BE2C (cell line): ENCODE measurements at regions not wholly inside any gene's neighbourhood (a gene's known extent, or its start where the extent isn't known, plus 50 kb on each side); places are given as distances from the start of the nearest gene placed in this dataset.

ENCODE experiments used
- DNase-seq: peaks from one replicate; pipeline ENCODE4 v3.0.0-alpha.2; 2020
- H3K27me3 ChIP-seq: fragments of 250-450 bp; sonication (Bioruptor Pico); 2 replicates; pipeline ENCODE4 v1.5.1; 2020; ENCODE audit warnings: mild to moderate bottlenecking
- H3K36me3 ChIP-seq: fragments of 250-450 bp; sonication (Bioruptor Pico); 2 replicates; pipeline ENCODE4 v1.5.1; 2020; ENCODE audit warnings: mild to moderate bottlenecking
- H3K4me1 ChIP-seq: fragments of 250-450 bp; sonication (Bioruptor Pico); 2 replicates; pipeline ENCODE4 v1.5.1; 2020
- H3K4me3 ChIP-seq: 2 replicates; pipeline ENCODE4 v1.5.1; 2011; ENCODE audit warnings: low read depth, low read length
- H3K9me3 ChIP-seq: fragments of 250-450 bp; sonication (Bioruptor Pico); 2 replicates; pipeline ENCODE4 v1.5.1; 2020
- CTCF ChIP-seq: IDR thresholded peaks from 2 replicates; pipeline ENCODE4 v1.5.1; 2012; ENCODE audit warnings: mild to moderate bottlenecking, low read depth, low read length

DNA sequence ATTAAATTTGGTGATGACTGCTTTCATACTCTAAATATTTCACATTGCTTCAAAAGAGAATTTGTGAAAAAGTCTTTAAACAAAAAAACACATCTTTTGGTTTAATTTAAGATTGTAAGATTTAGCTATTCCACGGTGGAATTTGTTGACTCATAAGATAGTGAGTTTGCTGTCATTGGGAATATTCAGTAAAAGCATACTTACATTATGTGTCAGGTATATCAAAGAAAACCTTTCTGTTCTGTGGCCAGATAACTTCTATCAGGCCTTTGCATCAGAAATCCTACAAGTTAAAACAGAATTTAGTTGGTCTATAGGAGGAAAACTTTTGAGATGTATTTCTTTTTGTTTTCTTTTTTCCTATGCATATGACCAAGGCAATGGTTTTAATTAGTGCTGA lies 148.8 kb upstream of the E2F7 start:
- no peak for TF ChIP-seq CTCF
- no peaks in the 10 kb centered on the region for H3K4me1 ChIP-seq
- DNase-seq: no peak
- H3K9me3 ChIP-seq: no peaks in the 10 kb centered on the region
- no peaks in the 10 kb centered on the region for H3K27me3 ChIP-seq
- no peaks in the 10 kb centered on the region for H3K36me3 ChIP-seq
- H3K4me3 ChIP-seq: no peak overlapping the region

- no peak overlapping the region for H3K4me3 ChIP-seq
- TF ChIP-seq CTCF: no peak
Measured at GRCh38 chr12:77213319-77213718, 147.9 kb upstream of the E2F7 start.

DNA sequence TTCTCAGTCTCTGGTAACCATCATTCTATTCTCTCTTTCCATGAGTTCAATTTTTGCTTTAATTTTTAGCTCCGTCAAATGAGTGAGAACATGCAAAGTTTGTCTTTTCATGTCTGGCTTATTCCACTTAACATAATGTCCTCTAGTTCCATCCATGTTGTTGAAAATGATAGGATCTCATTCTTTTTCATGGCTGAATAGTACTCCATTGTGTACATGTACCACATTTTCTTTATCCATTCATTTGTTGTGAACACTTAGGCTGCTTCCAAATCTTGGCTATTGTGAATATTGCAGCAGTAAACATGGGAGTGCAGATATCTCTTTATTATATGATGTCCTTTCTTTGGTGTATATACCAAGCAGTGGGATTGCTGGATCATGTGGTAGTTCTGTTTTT lies 145.4 kb upstream of the E2F7 start:
- Histone ChIP-seq H3K36me3 (no peaks in the 10 kb centered on the region), H3K27me3 (no peaks in the 10 kb centered on the region)
- no peak for TF ChIP-seq CTCF

More at GRCh38 chr12:77213319-77213718, 147.9 kb upstream of the E2F7 start:
- Histone ChIP-seq H3K4me1 (no peaks in the 10 kb centered on the region), H3K27me3 (no peaks in the 10 kb centered on the region), H3K9me3 (no peaks in the 10 kb centered on the region), H3K36me3 (no peaks in the 10 kb centered on the region)
- no peak for DNase-seq

GRCh38 chr12:77204083-77204482 lies 138.7 kb upstream of the E2F7 start:
- TF ChIP-seq CTCF: no peak
- Histone ChIP-seq H3K27me3 (no peaks in the 10 kb centered on the region), H3K4me1 (no peaks in the 10 kb centered on the region), H3K36me3 (no peaks in the 10 kb centered on the region), H3K4me3 (no peak overlapping the region), H3K9me3 (no peaks in the 10 kb centered on the region)
- no peak for DNase-seq

More for the DNA sequence above, 145.4 kb upstream of the E2F7 start:
- Histone ChIP-seq H3K4me1 (no peaks in the 10 kb centered on the region), H3K4me3 (no peak overlapping the region), H3K9me3 (no peaks in the 10 kb centered on the region)
- no peak for DNase-seq

- H3K27me3 ChIP-seq: no peaks in the 10 kb centered on the region
- no peaks in the 10 kb centered on the region for H3K36me3 ChIP-seq
- no peak for DNase-seq
- no peaks in the 10 kb centered on the region for H3K4me1 ChIP-seq
- no peaks in the 10 kb centered on the region for H3K9me3 ChIP-seq
- TF ChIP-seq CTCF: no peak
- H3K4me3 ChIP-seq: no peak overlapping the region
Measured at GRCh38 chr12:77202457-77203060, 137.2 kb upstream of the E2F7 start.

DNA sequence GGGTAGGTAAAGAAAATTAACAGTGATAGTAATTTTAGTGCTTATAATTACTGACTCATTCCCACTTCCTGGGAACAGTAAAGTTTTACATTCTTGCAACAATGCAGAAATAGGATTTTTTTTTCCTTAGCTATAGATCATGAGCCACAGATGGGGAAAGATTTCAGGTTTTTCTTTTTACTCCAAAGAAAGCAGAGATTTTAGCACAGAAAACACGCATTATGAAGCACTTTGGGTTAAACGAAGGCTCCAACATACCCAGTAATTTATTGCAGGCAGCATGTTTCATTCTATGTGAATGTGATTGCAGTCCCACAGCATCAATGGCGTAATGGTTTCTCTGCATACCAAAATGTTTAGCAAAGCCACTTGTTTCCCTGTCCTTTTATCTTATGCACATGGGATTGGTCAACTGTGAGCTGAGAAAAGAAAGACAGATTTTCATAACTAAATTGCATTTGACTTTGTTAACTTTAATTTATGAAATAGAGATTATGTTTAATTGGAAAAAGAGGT lies 124.6 kb upstream of the E2F7 start:
- no peaks in the 10 kb centered on the region for H3K9me3 ChIP-seq
- no peak for DNase-seq
- H3K36me3 ChIP-seq: no peaks in the 10 kb centered on the region
- no peak for TF ChIP-seq CTCF
- H3K27me3 ChIP-seq: no peaks in the 10 kb centered on the region
- no peak overlapping the region for H3K4me3 ChIP-seq
- H3K4me1 ChIP-seq: no peaks in the 10 kb centered on the region
